ENCODE measurements at regions not wholly inside any gene's neighbourhood (a gene's known extent, or its start where the extent isn't known, plus 50 kb on each side); places are given as distances from the start of the nearest gene placed in this dataset.

- H3K36me3 ChIP-seq (ENCODE audit: control insufficient read depth, insufficient read depth, low read length), result no peaks in the 10 kb centered on the region
- H3K9me3 ChIP-seq (replicated peaks; ENCODE audit: control insufficient read depth, insufficient read depth, low read depth, low read length), result no peaks in the 10 kb centered on the region
- ChIA-PET CTCF (ENCODE audit: low intra/inter-chr PET ratio) (no interaction called here), POLR2A (no interaction called here)
- no peaks in the 10 kb centered on the region for H3K27me3 ChIP-seq (ENCODE audit: control insufficient read depth in 2 of 2, insufficient read depth in 2 of 2, low read length in 2 of 2)
- H3K9me1 ChIP-seq (ENCODE audit: control insufficient read depth, insufficient read depth, low read length), result no peaks in the 10 kb centered on the region
- no peak overlapping the region for H3K27ac ChIP-seq (ENCODE audit: extremely low read depth, low read depth, low read length)
- DNase-seq (ENCODE audit: extremely low read depth in 1 of 4, low spot score in 3 of 4) (no peak), FAIRE-seq (no peak), ATAC-seq (no peak)
- peaks cover 8 to 18% of the 10 kb centered on the region in 2 experiments; a peak in 4 of 5 replicates for H3K4me1 ChIP-seq (replicated peaks in 1 of 2; ENCODE audit: control insufficient read depth in 2 of 2, insufficient read depth in 2 of 2, low read length in 2 of 2)
- H3K79me2 ChIP-seq (ENCODE audit: control insufficient read depth, insufficient read depth, low read length), result no peaks in the 10 kb centered on the region
- no peak overlapping the region for H3K9ac ChIP-seq (ENCODE audit: insufficient read depth in 1 of 2, low read depth in 2 of 2, low read length in 2 of 2)
- no peaks in the 10 kb centered on the region for H4K20me1 ChIP-seq (replicated peaks; ENCODE audit: control insufficient read depth, insufficient read depth, low read length)
- H2AFZ ChIP-seq (ENCODE audit: low read depth, low read length), result no peak overlapping the region
- no TSS peak for BruUV-seq (replicated peaks)
- WGBS (ENCODE audit: insufficient coverage, low coverage, missing lambda C conversion rate), result 84% methylated on average over 5 of the region's 5 CpGs
- TF ChIP-seq ADNP (tag; IDR thresholded peaks at IDR 0.05) (0 out of 2 replicates have a peak, but pooled peaks have one; percentile 32), TRIM28 (IDR thresholded peaks at IDR 0.05) (no peak), BCOR (IDR thresholded peaks at IDR 0.05) (peak; percentile 71), KDM1A (IDR thresholded peaks at IDR 0.05) (peak in 1 of 2 experiments; percentile 57; a peak in 1 of 4 replicates), HEY1 (CRISPR knock-in tag; IDR thresholded peaks at IDR 0.05; ENCODE audit: borderline replicate concordance) (no peak), RBM25 (IDR thresholded peaks at IDR 0.05; ENCODE audit: low read depth, low read length, severe bottlenecking) (peak; percentile 97), RCOR1 (IDR thresholded peaks at IDR 0.05; ENCODE audit: borderline replicate concordance in 1 of 2, low read depth in 2 of 2, low read length in 2 of 2) (peak in 1 of 2 experiments; percentile 14; a peak in 1 of 4 replicates), NFE2 (IDR thresholded peaks at IDR 0.05; ENCODE audit: low read depth) (no peak), ZFP36 (IDR thresholded peaks at IDR 0.05; ENCODE audit: low read depth, low read length, partially characterized antibody) (peak; percentile 73), ZNF143 (CRISPR knock-in tag; IDR thresholded peaks at IDR 0.05) (no peak)
- TF ChIP-seq, protein P1, sequence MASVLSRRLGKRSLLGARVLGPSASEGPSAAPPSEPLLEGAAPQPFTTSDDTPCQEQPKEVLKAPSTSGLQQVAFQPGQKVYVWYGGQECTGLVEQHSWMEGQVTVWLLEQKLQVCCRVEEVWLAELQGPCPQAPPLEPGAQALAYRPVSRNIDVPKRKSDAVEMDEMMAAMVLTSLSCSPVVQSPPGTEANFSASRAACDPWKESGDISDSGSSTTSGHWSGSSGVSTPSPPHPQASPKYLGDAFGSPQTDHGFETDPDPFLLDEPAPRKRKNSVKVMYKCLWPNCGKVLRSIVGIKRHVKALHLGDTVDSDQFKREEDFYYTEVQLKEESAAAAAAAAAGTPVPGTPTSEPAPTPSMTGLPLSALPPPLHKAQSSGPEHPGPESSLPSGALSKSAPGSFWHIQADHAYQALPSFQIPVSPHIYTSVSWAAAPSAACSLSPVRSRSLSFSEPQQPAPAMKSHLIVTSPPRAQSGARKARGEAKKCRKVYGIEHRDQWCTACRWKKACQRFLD (CRISPR knock-in tag; IDR thresholded peaks at IDR 0.05), result no peak
- no peak overlapping the region for H3K4me3 ChIP-seq
- intact Hi-C loops (cut with micrococcal nuclease) (loop anchor here (5.0 kb wide), 1 partner anchor 52 kb away; no protein-coding TSS in a partner anchor), in situ Hi-C loops (cut with MboI) (no loop called here)
- H3K4me2 ChIP-seq (ENCODE audit: insufficient read depth, low read length), result no peak overlapping the region
Observed at GRCh38 chr2:134145519-134145918, 108.4 kb upstream of the MGAT5 start.
